Ovary (tissue), 3 donors: ENCODE measurements at regions not wholly inside any gene's neighbourhood (a gene's known extent, or its start where the extent isn't known, plus 50 kb on each side); places are given as distances from the start of the nearest gene placed in this dataset.

Experiments used
- EP300 ChIP-seq: sonication (generic); formaldehyde crosslinking; IDR thresholded peaks from one replicate; pipeline ENCODE4 v1.6.1; 2017; ENCODE audit warnings: antibody characterized with exemption
- TF ChIP-seq, protein P1 (sequence below), 3 donors: fragments of 450-650 bp in 2 of 3; fragments of 200-600 bp in 1 of 3; IDR thresholded peaks; one replicate each; pipeline versions ENCODE4 v1.5.1 to v1.8.0; 2016 to 2022; ENCODE audit warnings: antibody characterized with exemption in 3 of 3, mild to moderate bottlenecking in 1 of 3
- donor health status: DM: no; HTN: no; CAD: no.

DNA sequence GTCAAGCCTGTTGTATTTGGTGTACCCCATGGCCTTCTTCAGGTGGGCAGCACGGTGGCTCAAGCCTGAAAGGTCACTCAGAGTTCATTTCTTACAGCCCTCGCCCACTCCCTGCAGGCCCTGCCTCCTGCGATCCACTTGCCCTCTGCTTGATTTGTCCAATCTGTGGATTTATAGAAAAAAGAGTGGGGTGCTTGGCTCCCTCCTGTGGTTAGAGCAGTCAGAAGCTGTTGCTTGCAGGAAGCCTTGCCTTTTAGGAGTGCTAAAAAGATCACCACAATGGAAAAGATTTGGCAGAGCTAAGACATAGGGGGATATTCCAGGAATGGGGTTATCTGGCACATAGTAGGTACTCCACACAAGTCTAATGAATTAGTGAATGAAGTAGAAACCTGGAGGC is 108.0 kb upstream of the TRABD2B start:
- TF ChIP-seq EP300: no peak
- TF ChIP-seq, protein P1, sequence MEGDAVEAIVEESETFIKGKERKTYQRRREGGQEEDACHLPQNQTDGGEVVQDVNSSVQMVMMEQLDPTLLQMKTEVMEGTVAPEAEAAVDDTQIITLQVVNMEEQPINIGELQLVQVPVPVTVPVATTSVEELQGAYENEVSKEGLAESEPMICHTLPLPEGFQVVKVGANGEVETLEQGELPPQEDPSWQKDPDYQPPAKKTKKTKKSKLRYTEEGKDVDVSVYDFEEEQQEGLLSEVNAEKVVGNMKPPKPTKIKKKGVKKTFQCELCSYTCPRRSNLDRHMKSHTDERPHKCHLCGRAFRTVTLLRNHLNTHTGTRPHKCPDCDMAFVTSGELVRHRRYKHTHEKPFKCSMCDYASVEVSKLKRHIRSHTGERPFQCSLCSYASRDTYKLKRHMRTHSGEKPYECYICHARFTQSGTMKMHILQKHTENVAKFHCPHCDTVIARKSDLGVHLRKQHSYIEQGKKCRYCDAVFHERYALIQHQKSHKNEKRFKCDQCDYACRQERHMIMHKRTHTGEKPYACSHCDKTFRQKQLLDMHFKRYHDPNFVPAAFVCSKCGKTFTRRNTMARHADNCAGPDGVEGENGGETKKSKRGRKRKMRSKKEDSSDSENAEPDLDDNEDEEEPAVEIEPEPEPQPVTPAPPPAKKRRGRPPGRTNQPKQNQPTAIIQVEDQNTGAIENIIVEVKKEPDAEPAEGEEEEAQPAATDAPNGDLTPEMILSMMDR (IDR thresholded peaks at IDR 0.05): no peak
